ENCODE measurements at regions not wholly inside any gene's neighbourhood (a gene's known extent, or its start where the extent isn't known, plus 50 kb on each side); places are given as distances from the start of the nearest gene placed in this dataset.
"Not testable (repeated sequence)": the region's sequence is repeated elsewhere in the genome, so short reads cannot be mapped to it uniquely, and the experiment has no call there.

- Histone ChIP-seq H3K36me3 (ENCODE audit: control insufficient read depth in 2 of 2, extremely low read depth in 1 of 2, insufficient read depth in 2 of 2, low read length in 2 of 2) (no peaks in the 10 kb centered on the region), H3K27me3 (ENCODE audit: control insufficient read depth in 2 of 2, insufficient read depth in 2 of 2, low read length in 2 of 2) (peaks cover 0 to 3% of the 10 kb centered on the region in 2 experiments), H3K9me1 (replicated peaks; ENCODE audit: control insufficient read depth, extremely low read depth, insufficient read depth, low read length) (no peaks in the 10 kb centered on the region), H3K4me1 (ENCODE audit: control insufficient read depth, extremely low read depth, insufficient read depth, low read length) (no peaks in the 10 kb centered on the region), H2AFZ (ENCODE audit: low read depth, low read length) (no peak overlapping the region), H3K9me3 (replicated peaks; ENCODE audit: control insufficient read depth, insufficient read depth, low read length) (no peaks in the 10 kb centered on the region), H4K20me1 (replicated peaks; ENCODE audit: control insufficient read depth, extremely low read depth, insufficient read depth, low read length) (no peaks in the 10 kb centered on the region), H3K4me2 (ENCODE audit: insufficient read depth, low read length) (no peak overlapping the region), H3K9ac (replicated peaks; ENCODE audit: extremely low read depth, insufficient read depth, low read length) (no peak overlapping the region), H3K79me2 (ENCODE audit: control insufficient read depth, insufficient read depth, low read length) (no peaks in the 10 kb centered on the region), H3K4me3 (replicated peaks in 1 of 3; ENCODE audit: insufficient read depth in 1 of 3, low read depth in 1 of 3, low read length in 3 of 3) (no peak overlapping the region), H3K27ac (ENCODE audit: insufficient read depth, low read depth, low read length) (no peak overlapping the region)
- no peak for DNase-seq (ENCODE audit: low read depth, low spot score)
- intact Hi-C loops (cut with micrococcal nuclease) (no loop called here), dilution Hi-C loops (cut with MboI; ENCODE audit: extremely low pct_ligation_motif_present, low sequenced_read_pairs) (no loop called here)
- CTCF ChIA-PET = no interaction called here
- POLR2A ChIA-PET = no interaction called here
- no peak for FAIRE-seq
- TF ChIP-seq JUN (IDR thresholded peaks at IDR 0.05; ENCODE audit: borderline replicate concordance, insufficient read depth, insufficient read length, low read depth) (no peak), MYC (IDR thresholded peaks at IDR 0.05; ENCODE audit: low read depth, low read length) (no peak)
- BruUV-seq (replicated peaks) = no TSS peak
These were observed 79.7 kb upstream of the OTUD4 start for GRCh38 chr4:145260091-145260490.

DNA sequence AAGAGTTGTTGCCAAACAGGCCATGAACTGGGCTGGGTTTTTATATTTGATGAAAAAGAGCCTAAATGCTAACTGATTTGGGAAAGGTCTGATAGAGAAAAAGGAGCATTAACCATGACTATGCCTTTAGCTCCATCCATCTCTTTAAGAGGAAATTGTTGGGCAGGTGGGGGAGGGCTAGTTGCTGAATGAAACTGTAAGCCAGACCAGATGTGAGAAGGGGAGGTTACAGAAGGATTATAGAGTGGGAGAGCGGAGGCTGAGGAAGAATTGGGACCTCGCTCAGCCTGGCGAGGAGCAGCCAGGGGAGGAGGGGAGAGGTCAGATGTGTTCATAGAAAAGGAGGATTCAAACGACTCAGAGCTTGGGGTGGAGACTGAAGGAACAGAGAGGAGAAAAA, 74.9 kb upstream of the OTUD4 start:
- H3K79me2 ChIP-seq (ENCODE audit: control insufficient read depth, insufficient read depth, low read length); H3K4me3 ChIP-seq (replicated peaks in 1 of 3; ENCODE audit: insufficient read depth in 1 of 3, low read depth in 1 of 3, low read length in 3 of 3); H2AFZ ChIP-seq (ENCODE audit: low read depth, low read length); H3K9me3 ChIP-seq (replicated peaks; ENCODE audit: control insufficient read depth, insufficient read depth, low read length); intact Hi-C loops (cut with micrococcal nuclease); BruUV-seq (replicated peaks); dilution Hi-C loops (cut with MboI; ENCODE audit: extremely low pct_ligation_motif_present, low sequenced_read_pairs); FAIRE-seq; H3K27ac ChIP-seq (ENCODE audit: insufficient read depth, low read depth, low read length); CTCF ChIA-PET; H3K4me1 ChIP-seq (ENCODE audit: control insufficient read depth, extremely low read depth, insufficient read depth, low read length); H3K27me3 ChIP-seq (ENCODE audit: control insufficient read depth in 2 of 2, insufficient read depth in 2 of 2, low read length in 2 of 2); H3K9me1 ChIP-seq (replicated peaks; ENCODE audit: control insufficient read depth, extremely low read depth, insufficient read depth, low read length); H4K20me1 ChIP-seq (replicated peaks; ENCODE audit: control insufficient read depth, extremely low read depth, insufficient read depth, low read length); H3K36me3 ChIP-seq (ENCODE audit: control insufficient read depth in 2 of 2, extremely low read depth in 1 of 2, insufficient read depth in 2 of 2, low read length in 2 of 2); POLR2A ChIA-PET; H3K4me2 ChIP-seq (ENCODE audit: insufficient read depth, low read length); H3K9ac ChIP-seq (replicated peaks; ENCODE audit: extremely low read depth, insufficient read depth, low read length); DNase-seq (ENCODE audit: low read depth, low spot score): not testable (repeated sequence)

All from endothelial cell of umbilical vein (primary cell).